NCI-H2107 treated with DMSO at 0.1 percent for 48 hours (cell line): ENCODE measurements at regions not wholly inside any gene's neighbourhood (a gene's known extent, or its start where the extent isn't known, plus 50 kb on each side); places are given as distances from the start of the nearest gene placed in this dataset.

Experiments
- DNase-seq: peaks from one replicate; lab custom pipeline; 2025; ENCODE audit not compliant: unreplicated experiment; lab: John Stamatoyannopoulos, UW

DNA sequence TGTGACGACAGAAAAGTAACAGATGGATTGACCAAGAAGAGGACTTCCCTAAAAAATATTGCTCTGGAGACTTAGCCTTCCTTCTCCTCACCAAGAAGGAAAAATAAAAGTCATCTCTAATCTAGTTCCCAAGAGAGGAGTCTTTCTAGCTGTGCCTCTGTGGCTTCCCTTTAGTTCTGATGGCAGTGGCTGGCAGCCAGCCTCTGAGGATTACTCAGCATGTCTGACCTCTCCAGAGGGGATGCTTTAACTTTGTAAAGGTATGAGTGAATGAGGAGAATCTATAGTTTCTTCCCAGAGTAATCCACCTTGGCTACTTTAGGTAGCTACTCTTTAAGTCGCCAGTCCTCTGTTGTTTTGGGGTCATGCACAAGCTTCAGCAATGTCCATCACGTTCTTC, 163.9 kb upstream of the KIT start:
- no peak for DNase-seq

DNA sequence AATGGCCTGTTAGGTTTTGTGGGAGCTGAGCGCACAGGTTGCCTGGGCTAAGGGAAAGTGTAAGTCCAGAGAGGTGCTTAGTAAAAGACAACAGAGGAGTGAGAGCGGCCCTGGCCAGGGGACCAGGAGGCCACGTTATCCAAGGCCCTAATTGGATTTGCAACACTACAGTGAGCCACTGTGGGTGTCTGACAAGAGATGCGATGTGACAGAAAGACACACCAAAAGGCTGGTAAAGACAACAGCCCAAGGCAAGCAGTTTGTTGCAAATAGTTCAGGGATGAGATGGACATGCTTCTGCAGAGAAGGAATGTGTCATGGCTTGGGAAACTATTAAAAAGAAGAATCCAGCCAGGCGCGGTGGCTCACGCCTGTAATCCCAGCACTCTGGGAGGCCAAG, 162.7 kb upstream of the KIT start:
- no peak for DNase-seq

GRCh38 chr4:54495641-54496040, 162.1 kb upstream of the KIT start:
- DNase-seq, result no peak

- DNase-seq, result no peak
These were observed 161.3 kb upstream of the KIT start for GRCh38 chr4:54496412-54496811.

DNA sequence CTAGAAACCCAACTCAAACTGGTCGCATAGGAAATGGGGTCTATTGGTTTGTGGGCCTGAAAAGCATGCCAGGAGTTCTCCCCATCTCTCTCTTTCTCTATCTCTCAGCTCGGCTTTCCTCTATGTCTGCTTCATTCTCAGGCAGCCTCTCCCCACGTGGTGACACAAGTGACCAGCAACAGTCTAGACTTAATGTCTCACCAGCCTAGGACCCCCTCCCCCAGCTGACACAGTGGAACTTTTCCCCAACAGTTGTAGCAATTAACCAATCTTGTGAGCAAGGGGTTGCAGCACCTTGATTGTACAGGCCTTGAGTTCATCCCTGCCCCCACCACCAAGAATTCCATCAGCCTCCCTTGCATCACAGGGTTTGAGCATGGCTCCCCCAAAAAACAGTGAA, 159.8 kb upstream of the KIT start:
- no peak for DNase-seq

DNA sequence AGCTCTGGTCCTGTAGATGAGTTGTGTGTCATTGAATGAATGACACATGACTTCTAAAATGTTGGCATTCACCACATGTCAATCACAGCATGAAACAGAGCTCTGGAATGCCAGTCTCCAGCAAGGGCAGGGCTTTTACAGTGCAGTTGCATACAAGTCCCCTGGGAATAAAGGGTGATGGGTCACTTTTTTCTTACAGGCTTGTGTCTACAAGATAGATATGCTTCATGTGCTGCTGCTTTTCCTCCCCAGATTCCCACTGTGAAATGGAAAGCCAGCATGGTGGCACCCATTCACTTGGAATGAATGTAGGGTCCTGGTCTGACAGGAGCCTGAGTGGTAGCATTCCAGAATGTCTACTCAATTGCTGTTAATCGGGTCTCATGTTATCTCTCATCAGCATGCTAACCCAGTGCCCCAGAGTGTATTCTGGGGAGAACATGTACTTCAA, 159.1 kb upstream of the KIT start:
- DNase-seq, result no peak

DNA sequence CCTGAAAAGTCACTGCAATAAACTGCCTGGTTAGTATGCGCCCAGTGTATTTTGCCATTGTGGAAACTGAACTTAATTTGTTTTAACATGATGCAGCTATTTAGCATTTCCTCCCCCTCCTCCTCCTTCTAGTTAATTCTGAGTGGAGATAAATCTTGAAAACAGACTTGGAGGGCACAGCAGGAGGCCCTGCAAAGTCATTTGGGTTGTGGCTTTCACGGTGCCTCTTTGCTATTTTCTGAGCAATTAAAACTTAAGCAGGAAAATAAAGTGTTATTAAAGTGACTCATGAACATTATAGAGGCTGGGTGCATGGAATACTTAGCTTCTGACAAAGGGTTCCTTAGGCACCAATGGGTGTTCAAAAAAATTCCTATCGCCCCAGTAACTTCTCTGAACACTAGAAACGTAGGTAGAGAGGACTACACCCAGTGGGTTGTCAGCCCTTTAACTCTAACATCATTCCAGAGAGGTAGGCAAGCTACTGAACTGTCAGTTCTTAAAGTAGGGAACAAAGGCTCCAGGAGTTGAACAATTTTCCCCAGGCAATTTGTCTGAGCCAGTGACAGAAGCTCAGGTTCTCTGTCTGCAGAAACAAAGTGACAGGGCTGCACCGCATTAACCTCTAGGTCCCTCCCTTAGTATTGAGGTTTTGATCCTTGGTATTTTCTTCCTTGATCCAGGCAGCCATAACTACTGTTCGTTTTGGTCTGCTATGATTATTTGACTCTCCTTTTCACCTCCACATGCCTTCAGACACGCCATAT, 158.3 kb upstream of the KIT start:
- no peak for DNase-seq

DNA sequence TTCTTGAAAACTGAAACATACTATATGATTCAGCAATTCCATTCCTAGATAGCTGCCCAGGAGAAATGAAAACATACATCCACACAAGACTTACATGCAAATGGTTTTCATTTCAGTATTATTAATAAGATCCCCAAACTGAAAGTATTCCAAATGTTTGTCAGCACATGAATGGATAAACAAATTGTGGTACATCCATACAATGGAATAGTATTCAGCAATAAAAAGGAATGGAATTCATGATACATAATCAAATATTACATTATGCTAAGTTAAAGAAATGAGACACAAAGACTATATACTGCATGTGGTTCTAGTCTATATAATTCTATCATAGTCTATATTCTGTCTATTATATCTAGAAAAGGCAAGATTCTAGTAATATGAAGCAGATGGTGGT, 152.4 kb upstream of the KIT start:
- no peak for DNase-seq

DNA sequence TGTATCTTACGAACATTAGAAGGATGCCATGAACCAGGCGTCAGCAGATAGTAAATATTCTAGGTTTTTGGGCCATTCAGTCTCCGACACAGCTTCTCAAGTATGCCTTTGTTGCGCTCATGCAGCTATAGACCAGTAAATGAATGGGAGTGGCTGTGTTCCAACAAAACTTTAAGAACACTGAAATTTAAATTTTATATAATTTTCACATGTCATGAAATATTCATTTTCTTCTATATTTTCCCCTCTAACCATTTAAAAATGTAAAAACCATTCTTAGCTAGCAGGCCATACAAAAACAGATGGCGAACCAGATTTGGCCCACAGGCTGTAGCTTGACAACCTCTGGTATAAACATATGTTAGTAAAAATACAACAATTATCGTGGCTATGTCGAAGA, 151.8 kb upstream of the KIT start:
- DNase-seq, result no peak

DNA sequence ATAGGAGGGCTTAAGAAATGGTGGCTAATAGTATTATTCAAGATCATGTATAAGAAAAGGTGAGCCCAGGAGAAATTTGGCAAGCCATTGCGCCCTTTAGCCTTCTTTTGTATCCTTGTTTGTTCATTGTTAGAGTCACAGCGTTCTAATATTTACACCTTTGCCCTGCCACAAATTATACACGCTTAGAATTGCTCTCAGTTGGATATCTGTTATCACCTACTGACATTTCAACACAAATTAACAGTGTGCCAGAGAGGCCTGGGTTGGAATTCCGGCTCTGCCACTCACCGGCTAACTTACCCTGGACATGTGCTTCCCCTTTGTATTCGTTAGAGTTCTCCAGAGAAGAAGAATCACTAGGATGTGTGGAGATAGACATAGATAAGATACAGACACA, 148.7 kb upstream of the KIT start:
- no peak for DNase-seq

DNA sequence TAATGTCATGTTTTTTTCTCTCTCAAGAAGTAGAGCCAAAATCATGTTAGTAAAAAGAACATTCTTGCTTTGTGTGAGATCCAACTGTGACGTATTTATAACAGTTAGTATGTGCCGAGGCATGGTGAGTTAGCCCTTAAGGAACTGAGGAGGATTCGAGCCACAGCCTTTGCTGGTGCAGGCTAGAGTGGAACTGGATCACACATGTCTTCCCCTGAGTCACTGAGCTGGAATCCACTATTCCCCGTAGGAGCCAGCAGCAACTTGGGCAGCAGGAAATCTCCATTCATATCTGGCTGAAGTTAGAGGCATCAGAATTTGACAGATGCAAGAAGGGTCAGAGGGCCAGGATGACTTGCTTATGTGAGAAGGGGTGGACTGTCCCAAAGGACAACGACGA, 144.6 kb upstream of the KIT start:
- no peak for DNase-seq

DNA sequence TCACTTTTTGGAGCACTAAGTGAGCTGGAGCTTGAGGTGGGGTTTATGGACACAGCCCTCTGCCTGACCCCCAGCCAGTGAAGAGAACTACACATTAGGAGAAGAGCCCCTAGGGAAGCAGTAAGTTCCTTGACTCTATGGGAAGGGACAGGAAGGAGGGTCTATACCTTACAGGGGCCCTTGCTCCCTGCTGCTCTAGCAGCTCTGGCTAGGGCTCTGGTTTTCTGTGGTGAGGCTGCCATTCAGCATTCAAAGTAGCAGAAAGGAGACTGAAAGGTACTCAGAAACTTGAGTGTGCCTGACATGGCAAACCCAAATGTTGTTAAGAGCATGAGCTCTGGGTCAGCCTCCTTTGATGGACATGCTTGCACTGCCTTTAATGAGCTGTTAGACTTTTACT, 144.0 kb upstream of the KIT start:
- no peak for DNase-seq

DNA sequence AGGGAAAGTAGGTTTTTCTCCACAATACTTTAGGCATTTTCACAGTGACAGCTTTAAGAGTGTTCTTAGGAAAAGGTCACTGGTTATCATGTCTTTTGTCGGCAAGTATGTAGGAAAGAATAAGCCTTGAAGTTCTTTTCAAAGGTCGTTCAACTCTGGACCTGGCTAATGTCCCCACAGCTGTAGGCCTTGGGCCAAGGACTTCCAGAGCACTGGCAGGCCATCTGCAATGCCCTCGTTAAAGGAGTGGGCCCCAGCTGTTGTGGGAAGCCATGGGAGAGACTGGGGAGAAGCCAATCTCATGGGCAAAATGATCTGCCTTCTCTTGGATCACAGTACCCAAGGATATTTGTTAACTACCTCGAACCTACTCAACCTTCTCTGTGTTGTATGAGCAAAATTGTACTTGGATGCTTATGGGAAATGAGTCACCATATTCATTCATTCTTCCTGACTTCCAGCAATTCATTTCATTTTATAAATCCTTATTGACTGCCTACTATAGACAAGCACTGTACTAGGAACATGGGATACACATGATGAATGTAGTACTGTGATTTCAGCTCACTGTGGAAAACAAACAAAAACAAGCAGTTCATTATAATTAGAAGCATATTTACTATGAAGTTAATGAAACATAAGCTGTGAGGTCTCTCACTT, 141.1 kb upstream of the KIT start:
- DNase-seq, result no peak

DNA sequence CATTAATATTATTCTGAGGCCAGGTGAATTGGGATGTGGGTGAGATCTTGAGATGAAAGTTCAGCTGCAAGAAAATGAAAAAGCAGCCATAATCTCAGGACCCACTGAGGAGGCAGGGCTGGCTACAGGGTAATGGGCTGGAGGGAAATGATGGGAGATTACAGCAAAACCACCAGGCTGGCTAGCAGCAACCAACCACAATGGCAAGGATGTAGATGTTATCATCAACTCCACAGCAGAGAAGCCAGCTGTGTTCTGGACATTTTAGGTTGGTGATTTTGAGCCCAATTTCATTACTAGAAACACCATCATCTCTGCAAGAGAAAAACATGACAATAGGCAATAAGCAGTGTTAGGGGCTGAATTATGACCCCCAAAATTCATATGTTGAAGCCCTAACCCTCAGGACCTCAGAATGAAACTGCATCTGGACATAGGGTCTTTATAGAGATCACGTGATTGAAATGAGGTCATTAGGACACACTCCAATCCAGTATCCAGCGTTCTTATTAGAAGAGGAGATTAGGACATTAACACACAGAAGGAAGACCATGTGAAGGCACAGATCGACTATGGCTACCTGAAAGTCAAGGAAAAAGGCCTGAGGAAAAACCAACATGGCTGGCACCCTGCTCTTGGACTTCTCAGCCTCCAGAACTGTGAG, 139.8 kb upstream of the KIT start:
- DNase-seq, result no peak

DNA sequence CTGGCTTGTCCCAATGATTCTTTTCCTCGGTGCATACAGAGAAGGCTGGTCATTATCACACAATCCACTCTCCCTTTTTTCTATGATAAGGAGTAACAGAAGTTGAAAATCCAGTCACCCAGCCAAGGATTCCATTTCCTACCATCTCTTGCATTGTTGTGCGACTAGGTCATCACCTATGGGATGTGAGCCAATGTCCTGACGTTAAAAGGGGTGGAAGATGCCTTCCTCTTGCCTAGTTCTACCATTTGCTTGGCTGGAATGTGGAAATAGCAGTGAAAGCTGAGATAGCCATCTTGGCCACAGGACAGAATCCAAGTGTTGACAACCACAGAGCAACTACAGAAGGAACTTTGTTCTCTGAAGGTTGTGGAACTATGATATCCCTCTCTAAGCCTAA, 132.2 kb upstream of the KIT start:
- no peak for DNase-seq

- peak; percentile 21 for DNase-seq
These were observed 131.2 kb upstream of the KIT start for GRCh38 chr4:54526560-54526959.

DNA sequence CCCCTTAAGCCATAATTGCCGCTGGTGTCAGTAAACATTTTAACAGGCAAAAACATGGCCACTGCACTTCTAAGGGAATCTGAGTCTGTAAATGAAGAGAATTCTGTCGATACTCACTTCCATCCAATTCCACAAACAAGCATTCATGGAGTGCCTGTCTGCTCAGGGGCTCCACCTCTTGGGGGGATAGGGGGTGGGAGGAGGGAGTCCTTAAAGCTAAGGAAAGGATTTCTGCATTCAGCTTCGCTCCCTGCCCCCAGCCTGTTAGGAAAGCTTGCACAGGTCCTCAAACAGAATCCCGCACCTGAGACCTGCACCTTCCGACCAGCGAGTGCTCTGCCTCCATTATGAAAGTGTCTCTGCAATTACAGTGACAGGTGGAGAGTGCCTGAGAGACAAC, 130.2 kb upstream of the KIT start:
- DNase-seq, result peak; percentile 66

DNA sequence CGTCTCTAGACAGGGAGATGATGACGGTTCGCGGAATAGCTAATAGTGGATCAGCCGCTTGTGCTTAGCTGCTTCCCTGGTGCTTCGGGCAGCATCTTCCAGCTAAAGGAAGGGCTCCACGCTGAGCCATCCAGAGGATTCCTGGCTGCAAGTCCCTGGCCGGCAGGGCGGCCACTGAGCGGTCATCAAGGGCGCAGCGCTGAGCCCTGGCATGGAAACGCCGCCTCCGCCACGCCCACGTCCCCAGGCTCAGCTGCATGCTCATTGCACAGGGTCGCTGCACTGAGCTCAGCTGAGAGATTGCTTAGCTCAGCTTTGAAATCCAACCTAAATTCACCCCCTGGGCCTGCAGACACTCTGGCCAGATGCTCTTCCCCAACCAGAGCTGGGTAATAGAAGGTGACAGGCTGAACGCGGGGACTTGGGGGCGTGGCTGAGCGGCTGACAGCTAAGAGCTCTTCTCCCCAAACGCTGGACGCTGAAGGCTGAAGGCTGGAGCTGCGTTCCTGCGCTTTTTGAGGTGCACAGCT, 118.2 kb upstream of the KIT start:
- DNase-seq, result peak; percentile 36

GRCh38 chr4:54540931-54541330, 116.8 kb upstream of the KIT start:
- no peak for DNase-seq

- no peak for DNase-seq
These were observed 116.2 kb upstream of the KIT start for GRCh38 chr4:54541426-54542118.

DNA sequence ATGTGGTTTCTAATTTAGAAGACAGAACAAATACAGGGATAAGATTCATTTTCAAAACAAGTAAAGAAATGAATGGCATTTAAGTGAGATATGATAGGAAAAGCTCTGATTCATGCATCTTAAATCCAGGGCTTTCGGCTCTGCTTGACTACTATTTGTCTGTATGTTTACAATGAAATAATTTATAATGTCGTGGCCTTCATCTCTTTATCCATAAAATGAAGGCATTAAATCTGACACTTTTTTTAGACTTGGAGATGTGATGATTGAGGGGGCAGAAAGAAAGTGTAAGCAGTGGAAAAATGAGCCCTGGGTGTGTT, 115.7 kb upstream of the KIT start:
- DNase-seq, result no peak
